Spleen (tissue), 11 donors: ENCODE measurements at regions not wholly inside any gene's neighbourhood (a gene's known extent, or its start where the extent isn't known, plus 50 kb on each side); places are given as distances from the start of the nearest gene placed in this dataset.

Experiments
- DNase-seq: peaks from one replicate; pipeline ENCODE4 v3.0.0-alpha.2; 2020
- H3K27ac ChIP-seq, 8 donors: fragments of 200-600 bp; sonication (generic) in 7 of 8; 1 replicate in 4 of 8; 2 replicates in 4 of 8; pipeline versions ENCODE4 v1.5.0 to v1.8.0; 2016 to 2021; ENCODE audit warnings: inconsistent platforms in 4 of 8, mild to moderate bottlenecking in 4 of 8, moderate library complexity in 1 of 8
- H3K27me3 ChIP-seq, 7 donors: fragments of 200-600 bp; sonication (generic) in 6 of 7; replicated peaks in 1 of 7; 1 replicate in 4 of 7; 2 replicates in 3 of 7; pipeline versions ENCODE4 v1.5.0 to v1.8.0; 2016 to 2021; ENCODE audit warnings: inconsistent platforms in 3 of 7, mild to moderate bottlenecking in 1 of 7
- H3K36me3 ChIP-seq, 6 donors: fragments of 200-600 bp; sonication (generic) in 5 of 6; 1 replicate in 4 of 6; 2 replicates in 2 of 6; pipeline versions ENCODE4 v1.5.0 to v1.8.0; 2016 to 2021; ENCODE audit warnings: inconsistent platforms in 2 of 6
- H3K4me1 ChIP-seq, 6 donors: fragments of 200-600 bp; sonication (generic) in 5 of 6; 1 replicate in 3 of 6; 2 replicates in 3 of 6; pipeline versions ENCODE4 v1.5.0 to v1.8.0; 2016 to 2021; ENCODE audit warnings: inconsistent platforms in 3 of 6
- H3K4me3 ChIP-seq, 8 donors: fragments of 200-600 bp; sonication (generic) in 7 of 8; 1 replicate in 4 of 8; 2 replicates in 4 of 8; pipeline versions ENCODE4 v1.5.0 to v1.8.0; 2016 to 2021; ENCODE audit warnings: inconsistent platforms in 4 of 8, mild to moderate bottlenecking in 4 of 8, moderate library complexity in 2 of 8
- H3K9me3 ChIP-seq, 8 donors: fragments of 200-600 bp; sonication (generic) in 7 of 8; 1 replicate in 4 of 8; 2 replicates in 4 of 8; pipeline versions ENCODE4 v1.5.0 to v1.8.0; 2016 to 2021; ENCODE audit warnings: inconsistent platforms in 4 of 8
- CTCF ChIP-seq, 11 experiments: fragments of 200-600 bp in 7 of 11; fragments of 450-650 bp in 4 of 11; sonication (generic) in 4 of 11; IDR thresholded peaks in 8 of 11; conservative IDR thresholded peaks in 3 of 11; 1 replicate in 7 of 11; 2 replicates in 4 of 11; pipeline versions ENCODE4 v1.4.0 to v1.8.0; 2016 to 2021; ENCODE audit warnings: antibody characterized with exemption in 11 of 11, inconsistent platforms in 4 of 11, mild to moderate bottlenecking in 1 of 11
- POLR2A ChIP-seq, 3 donors: fragments of 450-650 bp; IDR thresholded peaks; one replicate each; pipeline ENCODE4 v1.5.1; 2017; ENCODE audit warnings: antibody characterized with exemption in 3 of 3, mild to moderate bottlenecking in 1 of 3
- POLR2AphosphoS5 ChIP-seq, 3 donors: sonication (generic); formaldehyde crosslinking; IDR thresholded peaks; one replicate each; pipeline ENCODE4 v1.5.1; 2017; ENCODE audit warnings: antibody characterized with exemption in 3 of 3
- WGBS, 5 donors: extraction: QIAGEN DNeasy Blood & Tissue Kit in 3 of 5; methylation state at CpG; one replicate each; pipeline versions ENCODE4 v1.1.5 to v1.1.7; 2013 to 2018; 5-methylcytosine and 5-hydroxymethylcytosine counted together
- intact Hi-C: fragments of 100-400 bp; cut with DNase I; formaldehyde crosslinking; loops from one replicate; pipeline ENCODE4 v1.15.0; 2023; ENCODE audit warnings: low total_unique reads
- donor health status: healthy with polysubstance abuse.
- donor health status: DM: no; HTN: no; CAD: no; lungs with moderate emphysema.
- donor health status: DM: no; HTN: no; CAD: no.
- donor health status: Bipolar disorder and iron deficiency.
- donor health status: healthy.
- donor health status: DM: no; HTN: no; CAD: no.
- donor health status: DM: yes; HTN: yes; CAD: no.

GRCh38 chr6:15894973-15895725, 232.3 kb upstream of the DTNBP1 start:
- no peak for TF ChIP-seq POLR2A (IDR thresholded peaks at IDR 0.05)
- no peak for TF ChIP-seq POLR2AphosphoS5 (IDR thresholded peaks at IDR 0.05)
- TF ChIP-seq CTCF (IDR thresholded peaks at IDR 0.05 in 8 of 11, conservative IDR thresholded peaks at IDR 0.05 in 3 of 11), result no peak
- no peak for DNase-seq
- H3K27me3 ChIP-seq, result no peaks in the 10 kb centered on the region
- 87 to 97% (median 93%) methylated on average over 4 of the region's 4 CpGs for WGBS, 5 donors
- H3K9me3 ChIP-seq, result peaks cover 0 to 15% (median 7%) of the 10 kb centered on the region in 8 donors
- H3K36me3 ChIP-seq, result no peaks in the 10 kb centered on the region
- intact Hi-C loops, result no loop called here
- H3K27ac ChIP-seq, result no peak overlapping the region
- peaks cover 5 to 27% (median 11%) of the 10 kb centered on the region in 6 donors for H3K4me1 ChIP-seq
- H3K4me3 ChIP-seq, result no peak overlapping the region

- Histone ChIP-seq H3K4me3 (no peak overlapping the region), H3K36me3 (no peaks in the 10 kb centered on the region), H3K9me3 (peaks cover 0 to 15% (median 7%) of the 10 kb centered on the region in 8 donors), H3K4me1 (peaks cover 10 to 41% (median 16%) of the 10 kb centered on the region in 6 donors), H3K27me3 (no peaks in the 10 kb centered on the region), H3K27ac (no peak overlapping the region)
- intact Hi-C loops, result no loop called here
- DNase-seq, result no peak
- TF ChIP-seq POLR2AphosphoS5 (IDR thresholded peaks at IDR 0.05) (no peak), CTCF (IDR thresholded peaks at IDR 0.05 in 8 of 11, conservative IDR thresholded peaks at IDR 0.05 in 3 of 11) (peak in 8 of 11 experiments; percentile 19 to 61 (median 36))
- WGBS, 5 donors, result 67 to 73% (median 68%) methylated on average over 5 of the region's 5 CpGs
Measured at GRCh38 chr6:15893556-15894253, 230.9 kb upstream of the DTNBP1 start.

- H3K4me1 ChIP-seq, result peaks cover 14 to 44% (median 27%) of the 10 kb centered on the region in 6 donors
- 35 to 73% (median 50%) methylated on average over 1 of the region's 1 CpG for whole genome bisulfite sequencing, 5 donors
Measured at GRCh38 chr6:15892369-15892768, 229.5 kb upstream of the DTNBP1 start.

More at GRCh38 chr6:15892369-15892768, 229.5 kb upstream of the DTNBP1 start:
- Histone ChIP-seq H3K27me3 (no peaks in the 10 kb centered on the region), H3K9me3 (peaks cover 0 to 15% (median 7%) of the 10 kb centered on the region in 8 donors), H3K27ac (no peak overlapping the region), H3K36me3 (no peaks in the 10 kb centered on the region), H3K4me3 (no peak overlapping the region)
- no peak for TF ChIP-seq CTCF (IDR thresholded peaks at IDR 0.05 in 8 of 11, conservative IDR thresholded peaks at IDR 0.05 in 3 of 11)
- TF ChIP-seq POLR2A (IDR thresholded peaks at IDR 0.05), result no peak
- TF ChIP-seq POLR2AphosphoS5 (IDR thresholded peaks at IDR 0.05), result no peak
- intact Hi-C loops, result no loop called here
- no peak for DNase-seq
